NCI-H460 (cell line): ENCODE measurements at regions not wholly inside any gene's neighbourhood (a gene's known extent, or its start where the extent isn't known, plus 50 kb on each side); places are given as distances from the start of the nearest gene placed in this dataset.
"Not testable (repeated sequence)": the region's sequence is repeated elsewhere in the genome, so short reads cannot be mapped to it uniquely, and the experiment has no call there.

Experiments used
- DNase-seq: peaks from one replicate; pipeline ENCODE4 v3.0.0-alpha.2; 2016; ENCODE audit warnings: low read depth; ENCODE audit errors: extremely low read depth

DNA sequence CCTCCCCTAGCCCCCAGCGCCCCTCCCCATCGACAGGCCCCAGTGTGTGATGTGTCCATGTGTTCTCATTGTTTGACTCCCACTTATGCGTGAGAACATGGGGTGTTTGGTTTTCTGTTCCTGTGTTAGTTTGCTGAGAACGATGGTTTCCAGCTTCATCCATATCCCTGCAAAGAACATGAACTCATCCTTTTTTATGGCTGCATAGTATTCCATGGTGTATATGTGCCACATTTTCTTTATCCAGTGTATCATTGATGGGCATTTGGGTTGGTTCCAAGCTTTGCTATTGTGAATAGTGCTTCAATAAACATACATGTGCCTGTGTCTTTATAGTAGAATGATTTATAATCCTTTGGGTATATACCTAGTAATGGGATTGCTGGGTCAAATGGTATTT is 107.6 kb upstream of the ADGRG2 start:
- DNase-seq: not testable (repeated sequence)

DNA sequence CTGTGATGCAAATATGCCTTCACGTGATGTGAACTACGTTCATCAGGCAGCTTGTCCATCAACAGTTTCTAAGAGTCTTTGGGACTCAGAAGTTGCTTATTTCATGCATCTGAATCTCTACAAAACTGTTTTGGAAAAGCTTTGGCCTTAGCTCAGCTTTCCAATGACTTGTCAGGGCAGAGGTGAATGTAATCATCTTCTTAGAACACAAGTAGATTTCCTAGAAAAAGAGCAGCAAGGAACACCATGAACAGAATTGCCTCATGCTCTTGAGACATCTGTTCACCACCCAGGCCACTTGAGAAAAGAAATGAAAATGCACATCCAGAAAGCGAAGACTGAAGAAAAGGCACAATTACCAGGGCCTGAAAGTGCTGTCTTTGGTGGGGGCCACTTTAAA is 105.8 kb upstream of the PDHA1 start:
- no peak for DNase-seq

DNA sequence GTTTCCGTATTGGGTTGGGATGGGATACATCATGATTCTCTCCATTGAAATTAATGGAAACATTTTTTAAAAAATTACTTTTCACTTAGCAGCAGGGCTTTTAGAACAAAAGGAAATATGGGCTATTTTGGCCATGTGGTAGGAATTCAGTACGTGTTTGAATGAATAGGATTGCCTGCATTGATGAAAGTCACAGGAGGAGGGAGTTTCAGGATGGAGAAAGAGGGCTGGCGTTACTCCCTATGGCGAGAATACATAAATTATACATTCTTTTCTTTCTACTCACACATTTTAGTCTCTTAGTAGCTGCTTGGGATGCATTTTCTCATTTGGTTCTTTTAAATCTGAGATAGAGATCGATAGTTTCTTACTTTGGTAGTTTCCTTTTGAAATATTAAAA is 100.3 kb upstream of the PDHA1 start:
- DNase-seq: no peak

DNA sequence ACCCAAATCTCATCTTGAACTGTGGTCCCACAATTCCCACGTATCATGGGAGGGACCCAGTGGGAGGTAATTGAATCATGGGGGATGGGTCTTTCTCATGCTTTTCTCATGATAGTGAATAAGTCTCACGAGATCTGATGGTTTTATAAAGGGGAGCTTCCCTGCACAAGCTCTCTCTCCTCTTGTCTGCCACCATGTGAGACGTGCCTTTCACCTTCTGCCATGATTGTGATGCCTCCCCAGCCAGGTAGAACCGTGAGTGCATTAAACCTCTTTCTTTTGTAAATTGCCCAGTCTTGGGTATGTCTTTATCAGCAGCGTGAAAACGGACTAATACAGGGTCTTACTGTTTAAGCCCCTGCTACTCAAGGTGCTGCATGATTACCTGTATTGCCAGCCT is 98.8 kb upstream of the PDHA1 start:
- not testable (repeated sequence) for DNase-seq

DNA sequence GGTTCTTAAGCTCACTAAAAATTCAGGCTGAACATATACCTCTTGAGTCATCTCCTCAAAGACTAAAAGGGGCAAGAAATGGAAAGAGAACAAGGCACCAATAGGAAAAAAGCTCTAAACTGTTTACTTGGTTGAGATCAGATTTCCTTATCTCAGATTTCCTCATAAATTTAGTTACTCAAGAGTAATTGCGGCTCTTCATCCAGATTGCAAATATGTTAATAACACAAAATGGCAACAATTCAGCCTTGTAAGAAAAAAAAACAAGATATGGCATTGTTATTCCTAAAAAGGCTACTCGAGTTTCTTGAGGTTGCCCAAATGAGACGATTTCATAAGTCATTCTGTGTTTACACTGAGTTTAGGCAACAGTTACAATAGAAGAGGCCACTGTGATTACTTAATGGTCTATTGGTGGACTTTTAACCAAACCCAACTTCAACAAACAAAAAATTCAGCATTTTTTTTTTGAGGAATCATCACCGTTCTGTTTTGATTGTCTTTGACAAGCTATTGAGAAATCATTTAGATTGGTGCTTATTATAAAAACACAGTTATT is 97.9 kb upstream of the PDHA1 start:
- DNase-seq: no peak

DNA sequence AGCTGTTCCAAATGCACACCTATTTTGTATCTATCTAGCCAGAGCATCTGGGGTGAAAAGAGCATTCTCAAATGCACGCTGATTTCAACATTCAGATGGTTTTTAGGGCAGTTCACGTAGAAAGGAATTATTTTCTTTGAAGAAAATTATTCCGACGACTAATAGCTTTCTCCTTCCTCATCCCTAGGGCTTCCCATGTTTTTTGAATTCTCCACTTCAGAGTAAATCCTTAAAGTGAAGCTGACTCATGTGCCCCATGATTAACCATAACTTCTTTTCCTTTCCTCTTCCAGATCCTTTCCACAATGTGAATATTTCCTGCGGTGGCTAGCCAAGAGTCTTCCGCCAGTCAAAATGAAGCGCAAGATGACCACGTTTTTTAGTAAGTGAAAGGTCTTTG is 86.7 kb upstream of the PDHA1 start:
- no peak for DNase-seq

DNA sequence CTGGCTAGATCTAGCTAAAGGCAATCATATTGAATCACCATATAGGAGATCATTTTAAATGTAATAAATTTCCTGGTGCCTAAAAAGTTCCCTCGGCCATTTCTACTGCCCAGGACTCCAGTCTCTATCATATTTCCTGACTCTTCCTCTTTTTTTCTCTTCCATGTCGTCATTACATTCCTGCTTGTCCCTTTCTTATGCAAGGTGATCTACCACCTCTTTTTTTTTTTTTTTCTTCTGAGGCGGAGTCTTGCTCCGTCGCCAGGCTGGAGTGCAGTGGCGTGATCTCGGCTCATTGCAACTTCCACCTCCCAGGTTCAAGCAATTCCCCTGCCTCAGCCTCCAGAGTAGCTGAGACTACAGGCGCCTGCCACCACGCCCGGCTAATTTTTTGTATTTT is 82.7 kb upstream of the PDHA1 start:
- DNase-seq: not testable (repeated sequence)

DNA sequence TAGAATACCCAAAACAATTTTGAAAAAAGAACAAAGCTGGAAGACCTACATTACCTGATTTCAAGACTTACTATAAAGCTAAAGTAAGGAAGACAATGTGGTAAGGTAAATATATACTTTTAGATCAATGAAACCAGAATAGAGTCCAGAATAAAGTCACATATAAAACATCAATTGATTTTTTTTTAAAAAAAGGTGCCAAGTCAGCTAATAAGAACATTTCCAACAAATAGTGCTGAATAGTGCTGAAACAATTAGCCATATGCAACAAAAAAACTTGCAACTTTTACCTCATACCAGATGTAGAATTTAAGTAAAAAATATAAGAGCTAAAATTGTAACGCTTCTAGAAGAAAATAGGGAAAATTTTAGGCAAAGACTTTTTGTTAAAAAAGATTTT is 73.0 kb upstream of the PDHA1 start:
- DNase-seq: no peak

DNA sequence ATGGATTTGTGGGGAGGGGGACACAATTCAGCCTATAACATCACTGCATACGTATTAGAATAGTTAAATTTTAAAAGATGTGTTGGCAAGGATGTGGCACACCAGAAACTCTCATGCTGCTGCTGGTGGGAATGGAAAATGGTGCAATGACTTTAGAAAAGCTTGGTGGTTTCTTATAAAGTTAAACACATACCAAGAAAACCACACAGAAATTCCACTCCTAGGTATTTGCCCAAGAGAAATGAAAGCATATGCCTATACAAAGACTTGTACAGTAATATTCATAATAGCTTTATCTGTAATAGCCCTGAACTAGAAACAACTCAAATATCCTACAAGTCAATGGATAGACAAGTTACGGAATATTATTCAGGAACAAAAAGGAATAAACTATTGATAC is 71.3 kb upstream of the PDHA1 start:
- DNase-seq: no peak

DNA sequence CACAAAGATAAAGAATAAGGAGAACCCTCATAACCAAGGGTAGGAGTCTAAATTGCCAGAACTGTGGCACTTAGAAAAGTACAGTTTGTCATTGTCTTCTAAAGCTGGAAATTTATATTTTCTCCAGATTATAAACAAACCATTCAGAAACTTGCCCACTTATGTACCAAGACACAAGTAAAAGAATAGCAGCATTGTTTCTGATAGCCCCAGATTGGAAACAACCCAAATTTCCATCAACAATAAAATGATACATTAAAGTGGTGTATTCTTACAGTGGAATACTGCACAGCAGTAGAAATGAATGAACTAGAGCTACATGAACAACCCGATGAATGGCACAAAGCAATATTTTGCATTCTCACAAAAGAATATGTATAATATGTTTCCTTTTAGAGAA is 63.1 kb upstream of the PDHA1 start:
- DNase-seq: no peak

DNA sequence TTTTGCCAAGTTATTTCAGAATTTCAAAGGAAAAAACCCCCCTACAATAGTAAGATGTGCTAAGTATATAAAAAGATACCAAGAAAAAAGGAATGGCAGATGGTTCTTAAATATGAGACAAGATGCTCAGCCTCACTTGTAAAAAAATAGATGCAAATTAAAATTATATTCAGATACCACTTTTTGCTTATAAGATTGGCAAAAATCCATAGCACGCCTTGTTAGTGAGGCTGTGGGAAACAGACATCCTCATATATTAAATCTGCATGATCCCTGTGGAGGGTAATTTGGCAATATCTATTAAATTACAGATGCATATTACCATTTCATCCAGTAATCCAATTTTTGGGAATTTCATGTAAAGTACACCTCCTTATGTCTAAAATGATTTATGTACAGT is 62.5 kb upstream of the PDHA1 start:
- DNase-seq: no peak

DNA sequence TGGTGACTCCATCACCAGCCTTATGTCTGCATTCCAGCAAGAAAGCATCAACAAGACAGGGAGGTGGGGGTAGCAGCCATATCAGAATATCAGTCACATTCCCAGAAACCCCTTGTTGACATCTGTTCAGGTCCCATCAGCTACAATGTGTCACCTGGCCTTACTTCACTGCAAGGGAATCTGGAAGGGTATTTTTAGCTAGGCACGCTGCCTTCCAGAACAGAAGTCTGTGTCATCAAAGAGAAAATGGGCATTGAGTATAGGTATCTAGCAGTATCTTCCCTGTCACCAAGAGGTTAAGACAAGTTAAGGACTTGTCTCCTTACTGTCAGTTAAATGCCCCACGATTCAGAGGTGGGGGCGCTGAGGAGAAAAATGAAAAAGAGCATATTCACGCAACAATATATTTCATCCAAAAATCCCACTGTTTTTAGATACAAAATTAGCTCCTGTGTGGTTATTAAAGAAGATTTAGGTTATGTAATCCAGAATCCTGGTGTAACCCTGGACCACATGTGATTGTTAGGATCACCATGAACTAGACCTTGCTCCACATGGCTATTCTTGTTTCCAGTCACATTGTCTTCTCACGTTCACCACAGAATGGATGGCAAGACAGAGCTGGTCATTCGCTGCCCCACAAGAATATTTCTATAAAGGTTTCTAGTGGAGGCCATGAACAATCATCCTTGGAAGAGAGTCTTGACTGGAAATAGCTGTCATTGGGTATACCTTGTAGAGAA is 60.0 kb upstream of the PDHA1 start:
- no peak for DNase-seq

DNA sequence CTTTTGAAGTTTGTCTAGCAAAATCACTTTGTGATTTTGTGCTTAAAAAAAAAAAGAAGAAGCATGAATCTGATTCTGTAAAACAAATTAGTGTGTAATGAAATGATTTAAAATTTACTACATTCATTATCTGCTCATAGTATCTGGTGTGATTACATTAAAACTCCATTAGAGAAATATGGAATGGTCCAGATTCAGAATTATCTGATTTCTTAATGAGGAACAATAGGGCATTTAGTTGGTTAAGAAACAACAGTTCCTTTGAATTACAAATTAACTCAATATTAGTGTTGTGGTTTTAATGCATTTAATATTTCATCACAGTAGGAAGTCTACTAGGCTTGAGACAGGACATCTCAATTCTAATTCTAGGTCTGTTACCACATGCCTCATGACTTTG is 57.9 kb upstream of the PDHA1 start:
- DNase-seq: no peak

DNA sequence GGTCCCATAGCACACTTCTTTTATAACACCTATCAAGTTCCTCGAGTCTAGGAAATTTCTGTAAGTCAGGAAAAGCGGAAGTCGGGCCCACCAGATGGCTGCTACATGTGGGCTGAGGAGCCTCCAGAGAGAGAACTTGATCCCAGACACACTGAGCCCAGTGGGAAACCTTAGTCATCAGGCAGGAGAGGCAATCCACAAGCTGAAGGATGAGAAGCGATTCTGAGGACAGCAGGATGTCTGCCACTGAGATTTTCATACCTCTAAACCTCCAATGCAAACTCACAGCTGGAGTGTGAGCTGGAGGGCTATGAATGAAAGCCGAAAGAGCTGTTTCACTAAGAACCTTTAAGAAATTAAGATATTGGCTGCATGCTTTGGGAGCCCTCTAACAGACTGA is 52.6 kb upstream of the PDHA1 start:
- DNase-seq: no peak

DNA sequence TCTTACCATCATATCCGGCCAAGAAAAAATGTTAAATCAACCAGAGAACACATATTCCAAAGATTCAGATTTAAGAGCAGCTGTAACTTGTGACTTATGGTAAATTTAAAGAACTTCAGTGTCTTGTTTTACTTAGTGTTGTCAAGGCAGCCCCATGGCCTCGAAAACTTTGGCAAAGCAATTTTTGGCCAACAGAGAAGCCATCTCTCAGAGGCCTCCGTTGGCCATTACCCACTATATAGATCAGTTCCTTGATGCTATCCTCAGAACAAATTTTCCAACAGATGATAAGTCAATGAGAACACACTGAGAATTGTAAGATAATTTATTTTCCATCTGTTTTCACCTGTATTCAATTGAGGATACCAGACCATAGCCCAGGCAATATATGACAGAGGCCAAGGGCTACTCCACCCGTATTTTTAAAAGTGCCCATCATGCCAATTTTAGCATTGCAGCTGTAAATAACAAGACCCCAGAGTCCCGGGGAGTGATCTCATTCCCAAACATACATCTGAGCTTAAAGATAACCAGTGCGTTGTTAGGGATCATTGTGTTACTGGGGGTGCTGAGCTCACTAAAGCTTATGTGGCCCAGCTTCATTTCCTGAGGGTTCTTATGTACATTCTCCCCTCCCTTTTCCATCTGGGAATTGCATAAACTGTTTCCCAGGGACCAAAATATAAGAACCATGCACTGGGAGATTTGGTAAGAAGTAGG is 50.0 kb upstream of the PDHA1 start:
- DNase-seq: no peak
